Lung microvascular endothelial cell (primary cell): ENCODE measurements at regions not wholly inside any gene's neighbourhood (a gene's known extent, or its start where the extent isn't known, plus 50 kb on each side); places are given as distances from the start of the nearest gene placed in this dataset.

ENCODE experiments used
- DNase-seq, 2 donors: peaks; one replicate each; pipeline versions ENCODE4 v3.0.0 to v3.0.0-alpha.2; 2010; ENCODE audit warnings: low read depth in 2 of 2

GRCh38 chr13:58773280-58773859 is 1141.8 kb downstream of the PCDH17 start:
- no peak for DNase-seq

GRCh38 chr13:58782736-58783135 is 1151.2 kb downstream of the PCDH17 start:
- DNase-seq = no peak

GRCh38 chr13:58792854-58793253 is 1161.3 kb downstream of the PCDH17 start:
- no peak for DNase-seq

- DNase-seq = no peak
Measured at GRCh38 chr13:58795715-58796114, 1164.2 kb downstream of the PCDH17 start.

GRCh38 chr13:58804832-58805231 is 1173.3 kb downstream of the PCDH17 start:
- DNase-seq = no peak

- no peak for DNase-seq
Measured at GRCh38 chr13:58806401-58806800, 1174.9 kb downstream of the PCDH17 start.

- no peak for DNase-seq
Measured at GRCh38 chr13:58823701-58824100, 1192.2 kb downstream of the PCDH17 start.

GRCh38 chr13:58827904-58828303 is 1196.4 kb downstream of the PCDH17 start:
- no peak for DNase-seq

- DNase-seq = no peak
Measured at GRCh38 chr13:58830841-58831240, 1199.3 kb downstream of the PCDH17 start.

GRCh38 chr13:58838615-58839014 is 1207.1 kb downstream of the PCDH17 start:
- DNase-seq = no peak

- DNase-seq = no peak
Measured at GRCh38 chr13:58843071-58843470, 1211.5 kb downstream of the PCDH17 start.

- no peak for DNase-seq
Measured at GRCh38 chr13:58843567-58843966, 1212.0 kb downstream of the PCDH17 start.

- no peak for DNase-seq
Measured at GRCh38 chr13:58850161-58850560, 1218.6 kb downstream of the PCDH17 start.

GRCh38 chr13:58852076-58852475 is 1220.5 kb downstream of the PCDH17 start:
- no peak for DNase-seq

- no peak for DNase-seq
Measured at GRCh38 chr13:58855283-58855682, 1223.7 kb downstream of the PCDH17 start.

GRCh38 chr13:58858870-58859371 is 1227.4 kb downstream of the PCDH17 start:
- DNase-seq = no peak

- no peak for DNase-seq
Measured at GRCh38 chr13:58865286-58865685, 1233.7 kb downstream of the PCDH17 start.

GRCh38 chr13:58869566-58869965 is 1238.0 kb downstream of the PCDH17 start:
- no peak for DNase-seq

- DNase-seq = no peak
Measured at GRCh38 chr13:58876473-58876872, 1244.9 kb downstream of the PCDH17 start.

GRCh38 chr13:58879114-58879513 is 1247.6 kb downstream of the PCDH17 start:
- DNase-seq = no peak

- no peak for DNase-seq
Measured at GRCh38 chr13:58882516-58882915, 1251.0 kb downstream of the PCDH17 start.

- DNase-seq = no peak
Measured at GRCh38 chr13:58883405-58883804, 1251.9 kb downstream of the PCDH17 start.

GRCh38 chr13:58884353-58885209 is 1253.0 kb downstream of the PCDH17 start:
- DNase-seq = no peak
